ENCODE measurements at regions not wholly inside any gene's neighbourhood (a gene's known extent, or its start where the extent isn't known, plus 50 kb on each side); places are given as distances from the start of the nearest gene placed in this dataset.

DNA sequence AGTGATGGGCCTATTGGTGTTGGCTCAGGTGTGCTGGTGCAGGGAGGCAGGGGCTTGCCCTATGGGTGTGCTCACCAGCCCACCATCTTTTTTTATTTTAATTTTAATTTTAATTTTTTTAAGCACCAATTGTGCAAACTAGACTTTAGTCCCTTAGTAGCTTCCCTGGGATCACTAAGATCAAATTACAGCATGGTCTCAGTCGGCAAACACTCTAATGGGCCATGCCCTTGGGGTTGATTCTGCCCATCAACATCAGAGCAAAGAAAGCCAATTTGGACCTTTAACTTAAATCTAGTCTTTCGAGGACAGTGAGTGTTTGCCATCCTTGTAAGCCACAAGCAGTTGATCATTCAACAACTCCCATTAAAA lies 64.7 kb upstream of the KCNE2 start:
- Histone ChIP-seq H2AFZ (ENCODE audit: low read length) (no peak overlapping the region), H3F3A (ENCODE audit: insufficient read depth, low read length) (no peaks in the 10 kb centered on the region), H3K79me2 (ENCODE audit: low read length) (no peaks in the 10 kb centered on the region), H3K4me3 (ENCODE audit: low read length) (no peak overlapping the region), H3K27ac (ENCODE audit: low read length) (no peak overlapping the region), H3K36me3 (replicated peaks; ENCODE audit: insufficient read depth, low read length) (no peaks in the 10 kb centered on the region), H3K27me3 (replicated peaks; ENCODE audit: insufficient read depth, low read length) (no peaks in the 10 kb centered on the region), H3K4me2 (ENCODE audit: low read depth, low read length) (no peak overlapping the region), H3K9me3 (replicated peaks; ENCODE audit: insufficient read depth, low read length) (no peaks in the 10 kb centered on the region), H3K9ac (ENCODE audit: low read length) (no peak overlapping the region), H3K4me1 (ENCODE audit: low read length) (no peaks in the 10 kb centered on the region), H4K20me1 (ENCODE audit: insufficient read depth, low read length) (no peaks in the 10 kb centered on the region), H3K9me2 (replicated peaks; ENCODE audit: insufficient read depth, low read length) (no peaks in the 10 kb centered on the region)
- TF ChIP-seq EZH2 (optimal IDR thresholded peaks at IDR 0.05; ENCODE audit: low read depth, low read length), result no peak
- TF ChIP-seq EZH2phosphoT487 (IDR thresholded peaks at IDR 0.05; ENCODE audit: low read length), result no peak
- TF ChIP-seq, protein P1, sequence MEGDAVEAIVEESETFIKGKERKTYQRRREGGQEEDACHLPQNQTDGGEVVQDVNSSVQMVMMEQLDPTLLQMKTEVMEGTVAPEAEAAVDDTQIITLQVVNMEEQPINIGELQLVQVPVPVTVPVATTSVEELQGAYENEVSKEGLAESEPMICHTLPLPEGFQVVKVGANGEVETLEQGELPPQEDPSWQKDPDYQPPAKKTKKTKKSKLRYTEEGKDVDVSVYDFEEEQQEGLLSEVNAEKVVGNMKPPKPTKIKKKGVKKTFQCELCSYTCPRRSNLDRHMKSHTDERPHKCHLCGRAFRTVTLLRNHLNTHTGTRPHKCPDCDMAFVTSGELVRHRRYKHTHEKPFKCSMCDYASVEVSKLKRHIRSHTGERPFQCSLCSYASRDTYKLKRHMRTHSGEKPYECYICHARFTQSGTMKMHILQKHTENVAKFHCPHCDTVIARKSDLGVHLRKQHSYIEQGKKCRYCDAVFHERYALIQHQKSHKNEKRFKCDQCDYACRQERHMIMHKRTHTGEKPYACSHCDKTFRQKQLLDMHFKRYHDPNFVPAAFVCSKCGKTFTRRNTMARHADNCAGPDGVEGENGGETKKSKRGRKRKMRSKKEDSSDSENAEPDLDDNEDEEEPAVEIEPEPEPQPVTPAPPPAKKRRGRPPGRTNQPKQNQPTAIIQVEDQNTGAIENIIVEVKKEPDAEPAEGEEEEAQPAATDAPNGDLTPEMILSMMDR (IDR thresholded peaks at IDR 0.05; ENCODE audit: low read length), result no peak
- no peak for DNase-seq

DNA sequence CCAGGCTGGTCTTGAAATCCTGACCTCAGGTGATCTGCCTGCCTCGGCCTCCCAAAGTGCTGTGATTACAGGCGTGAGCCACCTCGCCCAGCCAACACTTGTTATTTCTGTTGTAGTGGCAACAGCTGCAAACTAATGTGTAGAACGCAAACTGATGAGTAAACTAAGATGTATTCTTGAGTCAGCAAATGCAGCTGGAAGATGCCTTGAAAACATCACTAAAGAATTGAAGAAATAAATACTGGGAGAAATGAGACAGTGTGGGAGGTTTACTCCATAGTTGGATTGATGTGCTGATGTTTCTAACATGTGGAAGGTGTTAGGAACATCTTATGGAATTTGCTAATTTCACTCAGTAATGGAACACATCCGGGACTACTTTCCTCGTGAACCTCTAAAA lies 61.3 kb upstream of the KCNE2 start:
- H3K9me2 ChIP-seq (replicated peaks; ENCODE audit: insufficient read depth, low read length), result no peaks in the 10 kb centered on the region
- no peak overlapping the region for H3K27ac ChIP-seq (ENCODE audit: low read length)
- no peak overlapping the region for H3K9ac ChIP-seq (ENCODE audit: low read length)
- H3K79me2 ChIP-seq (ENCODE audit: low read length), result no peaks in the 10 kb centered on the region
- H3K27me3 ChIP-seq (replicated peaks; ENCODE audit: insufficient read depth, low read length), result no peaks in the 10 kb centered on the region
- H3K4me1 ChIP-seq (ENCODE audit: low read length), result no peaks in the 10 kb centered on the region
- no peak for TF ChIP-seq EZH2 (optimal IDR thresholded peaks at IDR 0.05; ENCODE audit: low read depth, low read length)
- TF ChIP-seq, protein P1 (IDR thresholded peaks at IDR 0.05; ENCODE audit: low read length), result no peak
- TF ChIP-seq EZH2phosphoT487 (IDR thresholded peaks at IDR 0.05; ENCODE audit: low read length), result no peak
- H3K9me3 ChIP-seq (replicated peaks; ENCODE audit: insufficient read depth, low read length), result no peaks in the 10 kb centered on the region
- H3K36me3 ChIP-seq (replicated peaks; ENCODE audit: insufficient read depth, low read length), result no peaks in the 10 kb centered on the region
- no peak overlapping the region for H3K4me3 ChIP-seq (ENCODE audit: low read length)
- no peak for DNase-seq
- no peak overlapping the region for H3K4me2 ChIP-seq (ENCODE audit: low read depth, low read length)
- no peaks in the 10 kb centered on the region for H3F3A ChIP-seq (ENCODE audit: insufficient read depth, low read length)
- H2AFZ ChIP-seq (ENCODE audit: low read length), result no peak overlapping the region
- no peaks in the 10 kb centered on the region for H4K20me1 ChIP-seq (ENCODE audit: insufficient read depth, low read length)

DNA sequence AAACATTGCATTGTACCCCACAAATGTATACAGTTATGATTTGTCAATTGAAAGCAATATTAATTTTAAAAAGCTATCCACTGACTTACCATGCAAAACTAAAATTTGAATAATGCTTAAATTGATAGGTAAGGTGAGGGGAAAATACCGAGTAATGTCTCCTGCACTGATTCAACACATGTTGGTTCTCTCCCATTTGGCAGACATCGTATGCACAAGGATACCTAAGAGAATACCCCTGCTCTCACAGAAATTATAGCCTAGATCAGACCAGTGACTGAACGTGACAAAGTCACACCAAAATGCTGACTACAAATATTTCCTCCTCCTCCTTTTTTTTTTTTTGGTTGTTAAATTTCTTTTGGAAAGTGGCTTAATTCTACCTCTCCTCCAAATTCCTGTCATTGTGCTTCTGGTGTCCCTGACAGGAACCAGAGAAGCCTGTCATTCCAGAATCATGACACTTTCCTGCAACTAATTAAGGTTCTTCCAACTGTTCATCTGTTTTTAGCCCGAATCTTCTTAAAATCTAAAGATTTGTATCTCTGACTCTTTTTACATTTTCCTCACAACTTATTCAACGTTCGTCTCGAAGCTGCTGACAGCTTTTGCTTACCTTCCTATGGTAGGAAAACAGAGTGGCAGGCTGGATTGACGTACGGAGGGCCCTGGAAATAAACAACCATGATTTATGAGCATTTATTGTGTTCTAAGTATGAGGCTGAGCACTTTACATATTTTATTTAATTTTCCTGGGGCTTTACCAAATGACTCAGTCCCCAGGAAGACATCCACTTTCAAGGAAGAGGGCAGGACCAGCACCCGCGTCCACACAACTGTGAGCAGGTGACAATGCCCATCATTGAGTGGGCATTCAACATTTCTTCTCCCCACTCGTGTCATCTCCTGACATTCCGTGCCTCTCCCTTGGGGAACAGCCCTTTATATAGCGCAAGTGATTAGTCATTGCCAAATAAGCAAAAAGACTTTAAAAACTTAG lies 57.9 kb upstream of the KCNE2 start:
- Histone ChIP-seq H3K4me1 (ENCODE audit: low read length) (no peaks in the 10 kb centered on the region), H3K9me3 (replicated peaks; ENCODE audit: insufficient read depth, low read length) (no peaks in the 10 kb centered on the region), H3K79me2 (ENCODE audit: low read length) (no peaks in the 10 kb centered on the region), H3K4me3 (ENCODE audit: low read length) (no peak overlapping the region), H3K27me3 (replicated peaks; ENCODE audit: insufficient read depth, low read length) (no peaks in the 10 kb centered on the region), H3K27ac (ENCODE audit: low read length) (no peak overlapping the region), H3K36me3 (replicated peaks; ENCODE audit: insufficient read depth, low read length) (no peaks in the 10 kb centered on the region), H3F3A (ENCODE audit: insufficient read depth, low read length) (no peaks in the 10 kb centered on the region), H4K20me1 (ENCODE audit: insufficient read depth, low read length) (no peaks in the 10 kb centered on the region), H3K4me2 (ENCODE audit: low read depth, low read length) (no peak overlapping the region), H3K9me2 (replicated peaks; ENCODE audit: insufficient read depth, low read length) (no peaks in the 10 kb centered on the region), H3K9ac (ENCODE audit: low read length) (no peak overlapping the region), H2AFZ (ENCODE audit: low read length) (no peak overlapping the region)
- TF ChIP-seq, protein P1 (IDR thresholded peaks at IDR 0.05; ENCODE audit: low read length), result no peak
- no peak for TF ChIP-seq EZH2phosphoT487 (IDR thresholded peaks at IDR 0.05; ENCODE audit: low read length)
- TF ChIP-seq EZH2 (optimal IDR thresholded peaks at IDR 0.05; ENCODE audit: low read depth, low read length), result no peak
- no peak for DNase-seq
